ENCODE measurements at regions not wholly inside any gene's neighbourhood (a gene's known extent, or its start where the extent isn't known, plus 50 kb on each side); places are given as distances from the start of the nearest gene placed in this dataset.
"Not testable (repeated sequence)": the region's sequence is repeated elsewhere in the genome, so short reads cannot be mapped to it uniquely, and the experiment has no call there.

- no peak for DNase-seq (ENCODE audit: low read depth in 4 of 4, low spot score in 3 of 4)
These were observed 226.4 kb upstream of the ISL1 start for GRCh38 chr5:51156838-51157237.

GRCh38 chr5:51159164-51159563 lies 224.1 kb upstream of the ISL1 start:
- no peak for DNase-seq (ENCODE audit: low read depth in 4 of 4, low spot score in 3 of 4)

- DNase-seq (ENCODE audit: low read depth in 4 of 4, low spot score in 3 of 4), result no peak
These were observed 223.6 kb upstream of the ISL1 start for GRCh38 chr5:51159606-51160005.

- DNase-seq (ENCODE audit: low read depth in 4 of 4, low spot score in 3 of 4), result no peak
These were observed 221.0 kb upstream of the ISL1 start for GRCh38 chr5:51162245-51162644.

- DNase-seq (ENCODE audit: low read depth in 4 of 4, low spot score in 3 of 4), result not testable (repeated sequence)
These were observed 217.6 kb upstream of the ISL1 start for GRCh38 chr5:51165621-51166020.

GRCh38 chr5:51172903-51173626 lies 210.2 kb upstream of the ISL1 start:
- DNase-seq (ENCODE audit: low read depth in 4 of 4, low spot score in 3 of 4), result no peak

- DNase-seq (ENCODE audit: low read depth in 4 of 4, low spot score in 3 of 4), result no peak
These were observed 201.9 kb upstream of the ISL1 start for GRCh38 chr5:51181208-51181894.

GRCh38 chr5:51185850-51186329 lies 197.4 kb upstream of the ISL1 start:
- DNase-seq (ENCODE audit: low read depth in 4 of 4, low spot score in 3 of 4), result no peak

- no peak for DNase-seq (ENCODE audit: low read depth in 4 of 4, low spot score in 3 of 4)
These were observed 195.2 kb upstream of the ISL1 start for GRCh38 chr5:51188001-51188591.

- no peak for DNase-seq (ENCODE audit: low read depth in 4 of 4, low spot score in 3 of 4)
These were observed 188.6 kb upstream of the ISL1 start for GRCh38 chr5:51194671-51195070.

- DNase-seq (ENCODE audit: low read depth in 4 of 4, low spot score in 3 of 4), result no peak
These were observed 182.2 kb upstream of the ISL1 start for GRCh38 chr5:51201024-51201423.

- no peak for DNase-seq (ENCODE audit: low read depth in 4 of 4, low spot score in 3 of 4)
These were observed 181.5 kb upstream of the ISL1 start for GRCh38 chr5:51201708-51202107.

GRCh38 chr5:51202161-51202560 lies 181.1 kb upstream of the ISL1 start:
- no peak for DNase-seq (ENCODE audit: low read depth in 4 of 4, low spot score in 3 of 4)

GRCh38 chr5:51203598-51203997 lies 179.7 kb upstream of the ISL1 start:
- DNase-seq (ENCODE audit: low read depth in 4 of 4, low spot score in 3 of 4), result no peak

- DNase-seq (ENCODE audit: low read depth in 4 of 4, low spot score in 3 of 4), result no peak
These were observed 175.0 kb upstream of the ISL1 start for GRCh38 chr5:51208296-51208695.

- DNase-seq (ENCODE audit: low read depth in 4 of 4, low spot score in 3 of 4), result no peak
These were observed 168.5 kb upstream of the ISL1 start for GRCh38 chr5:51214746-51215145.

GRCh38 chr5:51225789-51226742 lies 157.2 kb upstream of the ISL1 start:
- DNase-seq (ENCODE audit: low read depth in 4 of 4, low spot score in 3 of 4), result peak in 3 of 4 donors; percentile 5 to 13 (median 10)

GRCh38 chr5:51227963-51228470 lies 155.2 kb upstream of the ISL1 start:
- no peak for DNase-seq (ENCODE audit: low read depth in 4 of 4, low spot score in 3 of 4)

GRCh38 chr5:51230336-51230735 lies 152.9 kb upstream of the ISL1 start:
- no peak for DNase-seq (ENCODE audit: low read depth in 4 of 4, low spot score in 3 of 4)

- DNase-seq (ENCODE audit: low read depth in 4 of 4, low spot score in 3 of 4), result no peak
These were observed 140.8 kb upstream of the ISL1 start for GRCh38 chr5:51242456-51242855.

Measured in right renal pelvis (tissue), 4 donors.